ENCODE measurements at regions not wholly inside any gene's neighbourhood (a gene's known extent, or its start where the extent isn't known, plus 50 kb on each side); places are given as distances from the start of the nearest gene placed in this dataset.

- no peak for DNase-seq (ENCODE audit: low spot score)
Measured at GRCh38 chr16:48936811-48937210, 326.8 kb upstream of the N4BP1 start.

GRCh38 chr16:48932216-48932855, 322.4 kb upstream of the N4BP1 start:
- no peak for DNase-seq (ENCODE audit: low spot score)

GRCh38 chr16:48930951-48931553, 321.1 kb upstream of the N4BP1 start:
- no peak for DNase-seq (ENCODE audit: low spot score)

GRCh38 chr16:48919791-48920190, 309.8 kb upstream of the N4BP1 start:
- no peak for DNase-seq (ENCODE audit: low spot score)

GRCh38 chr16:48918520-48919258, 308.7 kb upstream of the N4BP1 start:
- peak; percentile 45 for DNase-seq (ENCODE audit: low spot score)

GRCh38 chr16:48916566-48916965, 306.6 kb upstream of the N4BP1 start:
- DNase-seq (ENCODE audit: low spot score) = no peak

GRCh38 chr16:48914070-48914469, 304.1 kb upstream of the N4BP1 start:
- no peak for DNase-seq (ENCODE audit: low spot score)

- no peak for DNase-seq (ENCODE audit: low spot score)
Measured at GRCh38 chr16:48913384-48913783, 303.4 kb upstream of the N4BP1 start.

- no peak for DNase-seq (ENCODE audit: low spot score)
Measured at GRCh38 chr16:48912360-48912759, 302.4 kb upstream of the N4BP1 start.

- no peak for DNase-seq (ENCODE audit: low spot score)
Measured at GRCh38 chr16:48911700-48912099, 301.7 kb upstream of the N4BP1 start.

GRCh38 chr16:48910214-48910613, 300.2 kb upstream of the N4BP1 start:
- no peak for DNase-seq (ENCODE audit: low spot score)

- no peak for DNase-seq (ENCODE audit: low spot score)
Measured at GRCh38 chr16:48909231-48909630, 299.3 kb upstream of the N4BP1 start.

GRCh38 chr16:48907906-48908634, 298.1 kb upstream of the N4BP1 start:
- no peak for DNase-seq (ENCODE audit: low spot score)

- DNase-seq (ENCODE audit: low spot score) = no peak
Measured at GRCh38 chr16:48905632-48906505, 295.9 kb upstream of the N4BP1 start.

- no peak for DNase-seq (ENCODE audit: low spot score)
Measured at GRCh38 chr16:48904333-48904732, 294.4 kb upstream of the N4BP1 start.

GRCh38 chr16:48903039-48903438, 293.1 kb upstream of the N4BP1 start:
- no peak for DNase-seq (ENCODE audit: low spot score)

- DNase-seq (ENCODE audit: low spot score) = no peak
Measured at GRCh38 chr16:48901712-48902374, 291.9 kb upstream of the N4BP1 start.

GRCh38 chr16:48899500-48899899, 289.5 kb upstream of the N4BP1 start:
- DNase-seq (ENCODE audit: low spot score) = no peak

GRCh38 chr16:48897698-48898205, 287.8 kb upstream of the N4BP1 start:
- no peak for DNase-seq (ENCODE audit: low spot score)

GRCh38 chr16:48895142-48895541, 285.2 kb upstream of the N4BP1 start:
- no peak for DNase-seq (ENCODE audit: low spot score)

GRCh38 chr16:48892893-48893292, 282.9 kb upstream of the N4BP1 start:
- DNase-seq (ENCODE audit: low spot score) = peak; percentile 5

Data from SW480 (cell line).